ENCODE measurements at regions not wholly inside any gene's neighbourhood (a gene's known extent, or its start where the extent isn't known, plus 50 kb on each side); places are given as distances from the start of the nearest gene placed in this dataset.
"Not testable (repeated sequence)": the region's sequence is repeated elsewhere in the genome, so short reads cannot be mapped to it uniquely, and the experiment has no call there.

DNA sequence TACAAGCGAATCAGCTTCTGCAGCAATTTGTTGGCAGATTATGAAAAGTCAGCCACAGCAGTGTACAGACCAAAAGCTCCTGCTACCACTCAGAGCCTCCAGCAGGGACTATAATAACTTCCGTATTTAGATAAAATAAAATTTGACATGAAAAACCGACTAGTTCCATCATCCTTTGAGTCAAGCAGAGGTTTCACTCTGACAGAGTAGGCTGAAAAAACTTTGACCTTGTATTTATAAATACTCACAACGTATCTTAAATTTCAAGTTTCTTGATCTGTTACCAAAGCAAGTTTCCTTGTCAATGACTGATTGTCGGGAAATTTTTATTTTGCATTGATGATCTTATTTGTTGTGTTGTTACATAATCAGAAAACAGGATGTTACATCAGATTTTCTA is 283.4 kb downstream of the DAD1 start:
- H3K4me3 ChIP-seq (ENCODE audit: low read length): no peak overlapping the region
- H3K9me3 ChIP-seq (ENCODE audit: control insufficient read depth, low read length): no peaks in the 10 kb centered on the region
- no peaks in the 10 kb centered on the region for H3K4me1 ChIP-seq (ENCODE audit: control insufficient read depth, insufficient read depth, low read length)
- H3K9ac ChIP-seq (ENCODE audit: low read length): no peak overlapping the region
- peaks cover 6% of the 10 kb centered on the region for H3K27me3 ChIP-seq (ENCODE audit: control insufficient read depth, insufficient read depth, low read length)
- H3K36me3 ChIP-seq (ENCODE audit: control insufficient read depth, insufficient read depth, low read length): no peaks in the 10 kb centered on the region

DNA sequence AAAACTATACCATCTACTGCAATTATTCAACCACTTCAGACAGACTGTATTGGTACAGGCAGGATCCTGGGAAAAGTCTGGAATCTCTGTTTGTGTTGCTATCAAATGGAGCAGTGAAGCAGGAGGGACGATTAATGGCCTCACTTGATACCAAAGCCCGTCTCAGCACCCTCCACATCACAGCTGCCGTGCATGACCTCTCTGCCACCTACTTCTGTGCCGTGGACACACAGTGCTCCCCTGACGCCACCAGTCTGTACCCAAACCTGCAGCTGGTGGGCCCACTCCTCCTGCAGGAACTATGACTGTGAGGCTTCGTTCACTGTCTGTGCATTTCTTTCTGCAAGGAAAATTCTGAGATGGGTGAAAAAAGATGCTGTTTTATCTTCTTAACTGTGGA is 284.7 kb downstream of the DAD1 start:
- Histone ChIP-seq H3K4me3 (ENCODE audit: low read length) (no peak overlapping the region), H3K4me1 (ENCODE audit: control insufficient read depth, insufficient read depth, low read length) (no peaks in the 10 kb centered on the region), H3K36me3 (ENCODE audit: control insufficient read depth, insufficient read depth, low read length) (no peaks in the 10 kb centered on the region), H3K9me3 (ENCODE audit: control insufficient read depth, low read length) (no peaks in the 10 kb centered on the region), H3K9ac (ENCODE audit: low read length) (no peak overlapping the region), H3K27me3 (ENCODE audit: control insufficient read depth, insufficient read depth, low read length) (peaks cover 6% of the 10 kb centered on the region)

- peaks cover 6% of the 10 kb centered on the region for H3K27me3 ChIP-seq (ENCODE audit: control insufficient read depth, insufficient read depth, low read length)
- no peaks in the 10 kb centered on the region for H3K9me3 ChIP-seq (ENCODE audit: control insufficient read depth, low read length)
- H3K36me3 ChIP-seq (ENCODE audit: control insufficient read depth, insufficient read depth, low read length): no peaks in the 10 kb centered on the region
- H3K4me3 ChIP-seq (ENCODE audit: low read length): no peak overlapping the region
- H3K4me1 ChIP-seq (ENCODE audit: control insufficient read depth, insufficient read depth, low read length): no peaks in the 10 kb centered on the region
- H3K9ac ChIP-seq (ENCODE audit: low read length): no peak overlapping the region
Measured at GRCh38 chr14:22303589-22304195, 285.3 kb downstream of the DAD1 start.

DNA sequence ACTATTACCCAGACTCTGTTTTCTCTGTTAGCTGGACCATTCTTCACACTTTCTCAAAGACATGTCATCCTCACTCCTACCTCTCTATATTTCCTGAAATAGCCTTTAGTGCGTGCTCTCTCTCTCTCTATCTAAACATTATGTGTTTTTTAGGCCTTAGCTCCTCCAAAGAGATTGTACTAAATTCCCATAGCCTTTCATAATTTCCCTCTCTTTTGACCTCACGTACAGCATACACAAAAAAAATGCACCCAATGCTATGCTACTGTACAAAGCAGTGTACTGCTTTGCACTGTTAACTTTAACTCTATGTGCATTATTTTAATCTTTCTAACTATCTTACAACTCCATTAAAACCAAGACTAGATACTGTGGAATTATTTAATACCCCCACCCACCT is 288.4 kb downstream of the DAD1 start:
- Histone ChIP-seq H3K9ac (ENCODE audit: low read length) (no peak overlapping the region), H3K9me3 (ENCODE audit: control insufficient read depth, low read length) (no peaks in the 10 kb centered on the region), H3K4me1 (ENCODE audit: control insufficient read depth, insufficient read depth, low read length) (no peaks in the 10 kb centered on the region), H3K4me3 (ENCODE audit: low read length) (no peak overlapping the region), H3K36me3 (ENCODE audit: control insufficient read depth, insufficient read depth, low read length) (no peaks in the 10 kb centered on the region), H3K27me3 (ENCODE audit: control insufficient read depth, insufficient read depth, low read length) (peaks cover 6% of the 10 kb centered on the region)

- no peak overlapping the region for H3K9ac ChIP-seq (ENCODE audit: low read length)
- no peak overlapping the region for H3K4me3 ChIP-seq (ENCODE audit: low read length)
- no peaks in the 10 kb centered on the region for H3K27me3 ChIP-seq (ENCODE audit: control insufficient read depth, insufficient read depth, low read length)
- H3K36me3 ChIP-seq (ENCODE audit: control insufficient read depth, insufficient read depth, low read length): no peaks in the 10 kb centered on the region
- no peaks in the 10 kb centered on the region for H3K9me3 ChIP-seq (ENCODE audit: control insufficient read depth, low read length)
- H3K4me1 ChIP-seq (ENCODE audit: control insufficient read depth, insufficient read depth, low read length): no peaks in the 10 kb centered on the region
Measured at GRCh38 chr14:22297376-22297775, 291.6 kb downstream of the DAD1 start.

- Histone ChIP-seq H3K4me1 (ENCODE audit: control insufficient read depth, insufficient read depth, low read length) (no peaks in the 10 kb centered on the region), H3K9me3 (ENCODE audit: control insufficient read depth, low read length) (no peaks in the 10 kb centered on the region), H3K36me3 (ENCODE audit: control insufficient read depth, insufficient read depth, low read length) (no peaks in the 10 kb centered on the region), H3K9ac (ENCODE audit: low read length) (no peak overlapping the region), H3K27me3 (ENCODE audit: control insufficient read depth, insufficient read depth, low read length) (no peaks in the 10 kb centered on the region), H3K4me3 (ENCODE audit: low read length) (no peak overlapping the region)
Measured at GRCh38 chr14:22296722-22297121, 292.3 kb downstream of the DAD1 start.

GRCh38 chr14:22296088-22296487 is 292.9 kb downstream of the DAD1 start:
- Histone ChIP-seq H3K36me3 (ENCODE audit: control insufficient read depth, insufficient read depth, low read length) (no peaks in the 10 kb centered on the region), H3K9ac (ENCODE audit: low read length) (no peak overlapping the region), H3K9me3 (ENCODE audit: control insufficient read depth, low read length) (no peaks in the 10 kb centered on the region), H3K4me3 (ENCODE audit: low read length) (no peak overlapping the region), H3K4me1 (ENCODE audit: control insufficient read depth, insufficient read depth, low read length) (no peaks in the 10 kb centered on the region), H3K27me3 (ENCODE audit: control insufficient read depth, insufficient read depth, low read length) (no peaks in the 10 kb centered on the region)

DNA sequence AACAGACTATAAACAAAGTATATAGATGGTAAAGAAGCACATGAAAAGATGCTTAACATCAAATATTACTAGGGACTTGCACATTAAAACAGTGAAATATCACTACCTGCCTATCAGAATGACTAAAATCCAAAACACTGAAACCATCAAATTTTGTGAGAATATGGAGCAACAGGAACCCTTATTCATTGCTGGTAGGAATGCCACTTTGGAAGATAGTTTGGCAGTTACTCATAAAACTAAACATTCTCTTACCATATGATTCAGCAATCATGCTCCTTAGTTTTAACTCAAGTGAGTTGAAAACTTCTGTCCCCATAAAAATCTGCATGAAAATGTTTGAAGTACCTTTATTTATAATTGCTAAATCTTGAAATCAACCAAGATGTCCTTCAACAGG is 297.6 kb downstream of the DAD1 start:
- H3K36me3 ChIP-seq (ENCODE audit: control insufficient read depth, insufficient read depth, low read length): no peaks in the 10 kb centered on the region
- H3K4me3 ChIP-seq (ENCODE audit: low read length): no peak overlapping the region
- H3K9ac ChIP-seq (ENCODE audit: low read length): no peak overlapping the region
- H3K9me3 ChIP-seq (ENCODE audit: control insufficient read depth, low read length): no peaks in the 10 kb centered on the region
- no peaks in the 10 kb centered on the region for H3K4me1 ChIP-seq (ENCODE audit: control insufficient read depth, insufficient read depth, low read length)
- no peaks in the 10 kb centered on the region for H3K27me3 ChIP-seq (ENCODE audit: control insufficient read depth, insufficient read depth, low read length)

DNA sequence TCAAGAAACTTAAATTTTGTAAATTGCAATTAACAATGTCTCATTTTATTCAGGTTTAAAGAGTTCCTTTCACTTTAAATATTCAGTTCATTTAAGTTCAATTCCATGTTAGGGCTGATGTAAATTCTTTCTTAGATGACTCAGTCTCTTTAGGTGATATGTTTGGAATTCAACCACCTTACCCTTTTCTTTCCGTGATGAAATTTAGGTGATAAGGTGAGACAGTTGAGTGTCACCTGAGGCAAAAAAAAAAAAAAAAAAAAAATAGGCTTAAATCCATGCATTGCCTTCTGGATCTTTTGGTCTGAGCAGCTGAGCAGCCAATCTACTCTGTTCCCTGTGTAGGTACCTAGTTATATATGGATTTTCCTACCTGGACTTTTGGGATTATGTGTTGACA is 299.5 kb downstream of the DAD1 start:
- Histone ChIP-seq H3K4me1 (ENCODE audit: control insufficient read depth, insufficient read depth, low read length) (no peaks in the 10 kb centered on the region), H3K4me3 (ENCODE audit: low read length) (no peak overlapping the region), H3K36me3 (ENCODE audit: control insufficient read depth, insufficient read depth, low read length) (no peaks in the 10 kb centered on the region), H3K9me3 (ENCODE audit: control insufficient read depth, low read length) (no peaks in the 10 kb centered on the region), H3K9ac (ENCODE audit: low read length) (no peak overlapping the region), H3K27me3 (ENCODE audit: control insufficient read depth, insufficient read depth, low read length) (no peaks in the 10 kb centered on the region)

DNA sequence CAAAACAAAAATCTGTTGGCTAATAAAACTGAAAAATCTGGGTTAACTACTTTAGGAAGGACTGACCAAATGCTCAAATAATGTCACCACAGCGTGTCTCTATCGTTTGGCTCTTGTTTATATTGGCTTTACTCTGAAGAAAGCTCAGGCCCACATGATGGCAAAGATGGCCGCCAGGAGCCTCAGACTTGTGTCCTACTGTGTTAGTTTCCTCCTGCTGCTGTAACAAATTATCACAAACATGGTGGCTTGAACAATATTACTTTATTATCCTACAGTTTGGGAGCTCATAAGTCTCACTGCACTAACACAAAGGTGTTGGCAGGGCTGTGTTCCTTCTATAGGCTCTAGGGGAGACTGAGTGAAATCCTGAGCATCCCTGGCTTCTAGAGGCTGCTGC is 303.0 kb downstream of the DAD1 start:
- no peak overlapping the region for H3K9ac ChIP-seq (ENCODE audit: low read length)
- H3K4me3 ChIP-seq (ENCODE audit: low read length): no peak overlapping the region
- H3K36me3 ChIP-seq (ENCODE audit: control insufficient read depth, insufficient read depth, low read length): no peaks in the 10 kb centered on the region
- H3K9me3 ChIP-seq (ENCODE audit: control insufficient read depth, low read length): no peaks in the 10 kb centered on the region
- no peaks in the 10 kb centered on the region for H3K27me3 ChIP-seq (ENCODE audit: control insufficient read depth, insufficient read depth, low read length)
- no peaks in the 10 kb centered on the region for H3K4me1 ChIP-seq (ENCODE audit: control insufficient read depth, insufficient read depth, low read length)

DNA sequence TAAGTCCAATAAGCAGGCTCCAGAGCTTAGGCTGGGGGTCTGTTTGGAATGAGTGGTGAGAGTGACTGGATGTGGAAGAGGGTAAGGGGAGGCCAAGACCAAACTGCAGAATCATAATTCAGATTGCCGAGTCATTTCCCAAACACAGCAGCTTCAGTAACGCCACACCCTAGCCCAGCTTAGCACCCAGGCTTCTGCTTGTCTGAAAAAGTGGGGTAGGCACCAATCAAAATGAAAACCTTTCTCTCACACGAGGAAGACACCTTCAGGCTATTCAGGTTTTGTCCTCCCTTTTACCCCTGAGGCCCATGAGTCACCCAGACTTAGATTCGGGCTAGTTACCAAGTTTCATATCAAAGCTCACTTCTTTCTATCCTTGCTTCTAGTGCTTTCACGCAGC is 306.1 kb downstream of the DAD1 start:
- no peak overlapping the region for H3K9ac ChIP-seq (ENCODE audit: low read length)
- no peaks in the 10 kb centered on the region for H3K9me3 ChIP-seq (ENCODE audit: control insufficient read depth, low read length)
- no peaks in the 10 kb centered on the region for H3K4me1 ChIP-seq (ENCODE audit: control insufficient read depth, insufficient read depth, low read length)
- H3K4me3 ChIP-seq (ENCODE audit: low read length): no peak overlapping the region
- H3K36me3 ChIP-seq (ENCODE audit: control insufficient read depth, insufficient read depth, low read length): no peaks in the 10 kb centered on the region
- H3K27me3 ChIP-seq (ENCODE audit: control insufficient read depth, insufficient read depth, low read length): no peaks in the 10 kb centered on the region

DNA sequence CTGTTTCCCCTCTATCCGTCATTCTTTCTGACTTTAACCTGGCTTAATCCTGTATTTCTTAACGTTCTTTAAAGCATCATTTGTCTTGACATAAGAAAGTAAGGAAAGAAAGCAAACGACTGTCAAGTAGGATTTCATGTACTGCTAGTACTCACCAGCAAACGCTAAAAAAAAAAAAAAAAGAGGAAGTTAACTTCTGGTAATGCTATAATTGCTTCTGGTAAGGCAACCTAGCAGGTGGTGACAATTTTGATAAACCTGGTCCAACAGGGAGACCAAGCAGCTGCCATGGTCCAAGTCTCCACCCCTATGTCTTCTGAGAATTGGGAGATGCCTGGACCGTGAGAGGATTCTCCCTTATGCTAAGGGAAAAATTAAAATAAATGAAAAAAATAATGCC is 306.6 kb downstream of the DAD1 start:
- Histone ChIP-seq H3K4me3 (ENCODE audit: low read length) (no peak overlapping the region), H3K9me3 (ENCODE audit: control insufficient read depth, low read length) (no peaks in the 10 kb centered on the region), H3K36me3 (ENCODE audit: control insufficient read depth, insufficient read depth, low read length) (no peaks in the 10 kb centered on the region), H3K9ac (ENCODE audit: low read length) (no peak overlapping the region), H3K4me1 (ENCODE audit: control insufficient read depth, insufficient read depth, low read length) (no peaks in the 10 kb centered on the region), H3K27me3 (ENCODE audit: control insufficient read depth, insufficient read depth, low read length) (no peaks in the 10 kb centered on the region)

- H3K9ac ChIP-seq (ENCODE audit: low read length); H3K27me3 ChIP-seq (ENCODE audit: control insufficient read depth, insufficient read depth, low read length); H3K9me3 ChIP-seq (ENCODE audit: control insufficient read depth, low read length); H3K36me3 ChIP-seq (ENCODE audit: control insufficient read depth, insufficient read depth, low read length); H3K4me1 ChIP-seq (ENCODE audit: control insufficient read depth, insufficient read depth, low read length); H3K4me3 ChIP-seq (ENCODE audit: low read length): not testable (repeated sequence)
Measured at GRCh38 chr14:22281447-22281874, 307.6 kb downstream of the DAD1 start.

All from mucosa of stomach (tissue), 1 donor.